ENCODE measurements at regions not wholly inside any gene's neighbourhood (a gene's known extent, or its start where the extent isn't known, plus 50 kb on each side); places are given as distances from the start of the nearest gene placed in this dataset.

DNA sequence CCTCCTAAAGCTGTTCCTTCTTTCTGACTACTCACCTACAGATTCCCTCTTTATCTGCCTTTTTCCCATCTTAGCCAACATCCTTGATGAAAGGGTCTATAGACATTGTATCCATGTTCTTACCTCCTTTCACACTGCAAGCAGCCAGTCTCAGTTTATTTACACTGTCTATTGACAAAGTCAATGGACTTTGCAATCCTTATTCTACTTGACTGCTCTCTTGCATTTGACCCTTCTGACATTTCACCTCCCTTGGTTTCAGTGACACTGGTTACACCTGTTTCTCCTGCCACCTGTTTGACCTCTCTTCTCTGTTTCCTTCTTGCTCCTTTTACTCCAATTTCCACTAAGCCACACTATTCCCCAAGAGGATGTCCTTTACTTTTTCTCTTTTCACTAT lies 224.0 kb upstream of the SNX7 start:
- TF ChIP-seq EP300 (IDR thresholded peaks at IDR 0.05) (no peak), POLR2A (IDR thresholded peaks at IDR 0.05) (no peak), POLR2AphosphoS5 (IDR thresholded peaks at IDR 0.05) (no peak)
- TF ChIP-seq, protein P1, sequence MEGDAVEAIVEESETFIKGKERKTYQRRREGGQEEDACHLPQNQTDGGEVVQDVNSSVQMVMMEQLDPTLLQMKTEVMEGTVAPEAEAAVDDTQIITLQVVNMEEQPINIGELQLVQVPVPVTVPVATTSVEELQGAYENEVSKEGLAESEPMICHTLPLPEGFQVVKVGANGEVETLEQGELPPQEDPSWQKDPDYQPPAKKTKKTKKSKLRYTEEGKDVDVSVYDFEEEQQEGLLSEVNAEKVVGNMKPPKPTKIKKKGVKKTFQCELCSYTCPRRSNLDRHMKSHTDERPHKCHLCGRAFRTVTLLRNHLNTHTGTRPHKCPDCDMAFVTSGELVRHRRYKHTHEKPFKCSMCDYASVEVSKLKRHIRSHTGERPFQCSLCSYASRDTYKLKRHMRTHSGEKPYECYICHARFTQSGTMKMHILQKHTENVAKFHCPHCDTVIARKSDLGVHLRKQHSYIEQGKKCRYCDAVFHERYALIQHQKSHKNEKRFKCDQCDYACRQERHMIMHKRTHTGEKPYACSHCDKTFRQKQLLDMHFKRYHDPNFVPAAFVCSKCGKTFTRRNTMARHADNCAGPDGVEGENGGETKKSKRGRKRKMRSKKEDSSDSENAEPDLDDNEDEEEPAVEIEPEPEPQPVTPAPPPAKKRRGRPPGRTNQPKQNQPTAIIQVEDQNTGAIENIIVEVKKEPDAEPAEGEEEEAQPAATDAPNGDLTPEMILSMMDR (IDR thresholded peaks at IDR 0.05) = no peak
